GM19455 (cell line): ENCODE measurements at regions not wholly inside any gene's neighbourhood (a gene's known extent, or its start where the extent isn't known, plus 50 kb on each side); places are given as distances from the start of the nearest gene placed in this dataset.
"Not testable (repeated sequence)": the region's sequence is repeated elsewhere in the genome, so short reads cannot be mapped to it uniquely, and the experiment has no call there.

Experiments
- ATAC-seq: cut with Tn5 transposase; IDR thresholded peaks from one replicate; pipeline ENCODE4 v1.9.1; 2021; ENCODE audit not compliant: unreplicated experiment

DNA sequence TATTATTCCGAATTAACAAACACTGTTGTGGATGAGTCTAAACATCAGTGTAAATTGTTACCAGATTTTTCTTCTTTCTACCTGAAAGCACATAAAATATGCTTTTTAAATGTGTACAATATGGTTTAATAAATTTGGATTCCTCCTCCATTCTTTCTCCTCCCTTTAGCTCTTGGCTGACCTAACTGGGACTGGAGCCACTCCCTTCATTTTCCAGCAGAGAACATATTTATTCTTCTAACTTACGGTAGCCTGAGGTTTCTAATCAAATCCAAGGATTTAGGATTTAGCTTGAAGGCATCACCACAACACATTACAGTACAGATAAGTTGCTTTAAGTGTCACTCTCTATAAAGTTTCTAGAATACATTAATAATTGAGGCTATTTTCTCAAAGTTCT, 88.2 kb upstream of the SEMA3C start:
- no peak for ATAC-seq

DNA sequence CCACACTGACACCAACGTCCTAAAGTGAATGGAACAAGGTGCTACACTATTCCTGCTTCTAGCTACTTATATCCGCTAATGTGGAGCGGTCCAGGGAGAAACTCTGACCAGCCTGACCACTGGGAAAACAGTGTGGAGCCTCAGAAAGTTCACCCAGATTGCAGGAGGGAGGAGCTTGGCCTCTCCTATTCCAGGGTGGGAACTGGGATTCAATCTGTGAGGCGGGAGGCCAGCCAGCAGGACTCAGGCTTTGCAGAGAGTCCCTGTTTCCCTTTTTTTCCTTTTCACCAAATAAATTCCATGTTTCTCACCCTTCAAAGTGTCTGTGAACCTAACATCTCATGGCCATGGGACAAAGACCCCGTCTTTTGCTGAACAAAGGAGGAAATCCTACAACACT, 86.4 kb upstream of the SEMA3C start:
- no peak for ATAC-seq

DNA sequence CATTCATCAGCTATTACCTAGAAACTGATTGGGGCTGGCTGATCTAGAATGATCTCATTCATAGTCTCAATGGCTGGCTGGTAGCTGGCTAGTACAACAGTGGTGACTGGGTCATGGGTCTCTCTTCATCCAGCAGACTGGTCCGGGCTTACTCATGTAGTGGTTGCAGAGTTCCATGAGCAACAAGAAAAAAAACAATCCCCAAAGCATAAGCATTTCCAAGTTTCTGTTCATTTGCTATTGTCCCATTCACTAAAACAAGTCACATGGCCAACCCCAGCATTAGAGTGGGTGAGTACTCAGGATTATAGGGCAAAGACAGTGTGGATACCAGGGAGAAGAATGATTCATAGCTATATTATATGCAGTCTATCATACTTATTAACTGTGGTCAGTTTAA, 85.2 kb upstream of the SEMA3C start:
- no peak for ATAC-seq

DNA sequence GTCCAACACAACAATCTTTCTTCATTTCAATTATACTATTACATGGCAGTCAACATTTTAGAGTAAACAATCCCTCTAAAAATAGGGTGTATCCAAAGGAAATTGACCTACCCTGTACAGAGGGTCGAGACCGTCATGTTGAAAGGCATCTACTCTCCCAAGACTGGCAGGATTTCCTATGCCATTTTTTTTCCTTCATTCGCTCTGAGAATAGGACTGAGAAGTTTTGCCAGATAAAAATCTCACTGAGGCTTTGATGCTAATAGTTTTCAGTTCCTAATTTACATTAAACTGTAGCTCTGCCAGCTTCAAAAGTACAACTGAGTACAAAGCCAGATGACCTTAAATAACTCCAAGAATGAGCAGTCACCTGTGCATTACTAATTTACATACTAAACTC, 84.5 kb upstream of the SEMA3C start:
- ATAC-seq = no peak

DNA sequence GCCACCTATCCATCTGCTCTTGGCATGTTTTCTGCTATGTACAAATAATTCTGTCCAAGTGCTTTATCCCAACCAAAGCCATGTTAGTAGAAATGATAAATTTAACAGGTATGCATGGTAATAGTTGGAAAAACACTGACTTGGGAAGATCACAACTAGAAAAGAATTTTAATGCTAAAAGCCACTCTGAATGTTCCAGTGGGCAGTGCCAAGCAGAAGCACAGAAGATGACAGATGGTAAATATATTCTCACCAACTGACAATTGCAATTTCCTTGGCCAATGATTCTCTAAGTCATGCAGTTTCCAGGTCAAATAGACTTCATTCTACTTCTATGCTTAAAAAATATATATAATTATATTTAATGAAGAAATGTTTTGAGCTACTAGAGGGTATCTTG, 83.6 kb upstream of the SEMA3C start:
- ATAC-seq = no peak

DNA sequence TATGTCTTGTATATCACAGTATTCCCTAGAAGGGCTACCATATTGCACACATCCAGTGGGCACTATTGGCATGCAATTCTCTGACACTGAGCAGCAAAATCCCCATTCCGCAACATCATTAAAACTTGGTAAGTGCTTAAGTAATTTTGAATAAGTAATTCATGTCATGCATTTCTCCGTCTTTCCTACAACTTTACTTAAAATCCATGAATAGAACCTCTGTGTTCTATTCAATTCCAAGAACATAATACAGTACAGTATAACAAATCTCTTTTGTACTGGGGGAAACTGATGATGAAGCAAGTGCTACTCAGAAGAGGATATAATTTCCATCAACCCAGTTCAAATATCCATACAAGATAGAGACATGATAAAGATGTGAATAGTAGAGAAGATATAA, 80.9 kb upstream of the SEMA3C start:
- ATAC-seq = no peak

DNA sequence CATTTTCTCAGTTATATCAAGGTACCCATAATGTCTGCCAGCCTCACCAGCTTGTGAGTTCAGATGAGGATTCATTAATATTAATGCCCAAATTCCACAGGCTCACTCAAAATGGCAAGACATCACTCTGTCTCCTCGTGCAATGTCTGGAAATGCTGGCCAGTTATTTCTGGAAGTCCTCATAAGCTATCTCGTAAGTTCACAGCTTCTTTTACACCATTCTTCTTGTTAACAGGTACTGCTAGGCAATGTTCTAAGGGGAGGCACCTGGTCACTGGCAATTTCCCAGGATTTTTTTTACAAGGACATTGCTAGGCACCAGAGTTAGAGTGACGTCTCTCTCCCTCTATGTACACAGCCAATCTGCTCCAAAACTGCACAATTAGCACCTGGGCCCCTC, 80.2 kb upstream of the SEMA3C start:
- no peak for ATAC-seq

DNA sequence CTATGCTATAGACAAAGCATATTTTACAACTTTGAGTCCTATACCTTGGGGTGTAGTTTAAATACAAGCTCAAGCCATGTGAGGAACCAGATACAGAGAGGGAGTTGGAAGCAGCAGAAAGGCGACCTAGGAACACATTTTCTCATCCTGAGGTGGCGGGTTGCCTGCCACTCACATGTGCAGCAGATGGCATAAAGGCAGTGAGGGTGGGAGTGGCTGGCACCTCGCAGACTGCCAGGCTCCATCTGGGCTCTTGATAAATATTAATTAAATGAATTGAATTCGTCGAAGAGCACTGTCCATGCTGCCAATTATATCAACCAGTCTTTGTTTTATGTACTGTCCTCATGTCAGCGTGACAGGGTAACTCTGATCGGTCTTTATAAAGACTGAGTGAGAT, 79.0 kb upstream of the SEMA3C start:
- no peak for ATAC-seq

DNA sequence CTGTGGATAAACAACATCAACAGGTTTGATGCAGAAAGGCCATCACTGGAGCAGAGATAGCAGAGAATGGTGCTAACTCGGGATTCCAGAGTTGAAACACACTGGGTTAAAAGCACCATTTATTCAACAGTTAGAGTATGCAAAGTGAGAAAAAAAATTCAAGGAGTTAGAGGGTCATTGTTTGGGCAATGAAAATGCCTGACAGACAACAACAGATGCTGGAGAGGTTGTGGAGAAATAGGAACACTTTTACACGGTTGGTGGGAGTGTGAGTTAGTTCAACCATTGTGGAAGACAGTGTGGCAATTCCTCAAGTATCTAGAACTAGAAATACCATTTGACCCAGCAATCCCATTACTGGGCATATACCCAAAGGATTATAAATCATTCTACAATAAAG, 77.4 kb upstream of the SEMA3C start:
- ATAC-seq = not testable (repeated sequence)

DNA sequence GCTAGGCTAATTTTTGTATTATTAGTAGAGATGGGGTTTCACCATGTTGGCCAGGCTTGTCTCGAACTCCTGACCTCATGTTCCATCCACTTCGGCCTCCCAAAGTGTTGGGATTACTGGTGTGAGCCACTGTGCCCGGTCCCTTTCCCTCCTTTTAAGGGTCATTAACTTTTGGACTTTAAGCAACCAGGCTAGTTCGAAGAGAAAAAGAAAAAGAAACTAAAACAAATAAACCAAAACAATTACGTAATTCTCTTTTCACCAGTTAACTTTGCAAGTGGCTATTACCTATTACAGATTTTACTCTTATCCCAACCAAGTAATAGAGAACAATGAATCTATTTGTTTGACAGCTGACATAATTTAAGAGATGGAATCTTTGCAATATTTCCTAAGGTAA, 72.8 kb upstream of the SEMA3C start:
- ATAC-seq = no peak

DNA sequence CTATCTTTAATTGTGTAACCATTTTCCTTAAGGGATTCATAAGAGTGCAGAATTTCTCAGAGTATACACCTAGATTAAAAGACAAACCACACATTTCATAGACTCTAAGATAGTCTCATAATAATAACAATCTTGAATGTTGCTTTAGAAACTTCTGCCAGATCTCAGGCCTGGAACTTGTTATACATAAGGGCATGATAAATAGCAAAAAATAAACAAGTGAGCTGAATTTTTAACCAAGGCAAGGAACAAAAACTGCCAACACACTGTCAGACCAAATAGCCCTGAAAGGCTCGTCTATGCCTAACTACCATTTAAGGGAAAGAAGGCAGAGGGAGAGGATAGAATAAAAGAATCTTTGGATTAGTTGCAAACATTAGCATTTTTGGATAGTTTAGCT, 65.8 kb upstream of the SEMA3C start:
- no peak for ATAC-seq

DNA sequence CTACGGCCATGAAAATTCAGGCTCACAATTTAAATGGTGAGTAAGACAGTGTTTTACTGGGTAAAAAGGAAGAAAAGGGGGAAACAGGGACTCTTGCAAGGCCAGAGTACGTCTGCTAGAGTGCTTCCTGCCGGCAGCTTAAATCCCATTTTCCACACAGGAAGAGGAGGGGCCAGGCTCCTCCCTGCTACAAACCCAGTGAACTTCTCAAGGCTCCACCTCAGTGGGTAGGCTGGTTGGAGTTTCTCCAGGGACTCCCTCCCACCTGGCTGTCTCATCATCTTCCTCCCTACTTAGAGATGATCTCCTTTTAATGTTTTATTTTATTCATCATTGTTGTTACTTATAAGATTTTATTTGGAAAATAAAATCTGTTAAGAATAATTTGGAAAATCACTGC, 62.6 kb upstream of the SEMA3C start:
- no peak for ATAC-seq

DNA sequence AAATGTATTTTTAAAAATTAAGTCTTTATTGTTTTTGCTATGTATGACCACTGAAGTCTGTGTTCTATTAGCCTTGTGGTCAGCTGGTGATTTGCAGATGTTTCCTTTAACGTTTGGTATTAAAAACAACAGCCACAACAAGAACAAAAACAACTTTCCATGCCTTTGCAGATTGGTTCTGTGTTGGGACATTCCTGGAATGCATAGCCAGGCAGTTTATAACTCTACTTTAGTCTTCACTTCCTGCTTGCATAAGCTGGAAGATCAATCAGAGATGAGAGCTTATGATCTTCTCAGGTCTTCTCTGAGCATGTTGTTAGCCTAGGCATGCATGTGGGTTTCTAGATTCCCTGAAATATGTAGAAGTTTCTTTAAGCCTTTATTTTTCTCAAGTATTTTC, 58.9 kb upstream of the SEMA3C start:
- ATAC-seq = no peak

DNA sequence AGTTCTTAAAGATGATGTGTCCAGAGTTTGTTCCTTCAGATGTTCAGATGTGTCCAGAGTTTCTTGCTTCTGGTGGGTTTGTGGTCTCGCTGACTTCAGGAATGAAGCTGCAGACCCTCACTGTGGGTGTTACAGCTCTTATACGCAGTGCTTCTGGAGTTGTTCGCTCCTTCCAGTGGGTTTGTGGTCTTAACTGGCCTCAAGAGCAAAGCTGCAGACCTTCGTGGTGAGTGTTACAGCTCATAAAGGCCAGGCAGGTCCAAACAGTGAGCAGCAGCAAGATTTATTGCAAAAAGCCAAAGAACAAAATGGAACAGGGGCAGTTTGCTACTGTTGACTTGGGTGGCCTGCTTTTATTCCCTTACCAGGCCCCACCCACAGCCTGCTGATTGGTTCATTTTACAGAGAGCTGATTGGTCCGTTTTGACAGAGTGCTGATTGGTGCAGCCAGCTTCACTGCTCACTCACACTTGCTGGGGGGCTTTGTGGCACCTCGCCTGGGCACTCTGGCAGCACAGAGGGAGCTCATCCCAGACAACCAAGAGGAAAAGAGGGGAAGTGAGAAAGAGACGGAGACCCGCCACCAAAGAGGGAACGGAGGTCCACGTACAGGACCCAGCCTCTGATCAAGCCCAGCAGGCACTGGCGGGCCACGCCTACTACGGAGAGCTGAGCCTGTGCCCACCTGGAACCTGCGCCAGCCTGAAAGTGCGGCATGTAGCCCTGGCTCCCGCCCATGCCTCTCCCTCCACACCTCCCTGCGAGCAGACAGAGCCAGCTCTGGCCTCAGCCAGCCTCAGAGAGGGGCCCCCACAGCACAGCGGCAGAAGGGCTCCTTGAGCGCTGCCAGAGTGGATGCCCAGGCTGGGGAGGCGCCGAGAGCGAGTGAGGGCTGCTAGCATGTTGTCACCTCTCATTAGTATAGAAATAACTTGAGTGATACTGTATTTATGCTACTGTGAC, 55.8 kb upstream of the SEMA3C start:
- no peak for ATAC-seq

DNA sequence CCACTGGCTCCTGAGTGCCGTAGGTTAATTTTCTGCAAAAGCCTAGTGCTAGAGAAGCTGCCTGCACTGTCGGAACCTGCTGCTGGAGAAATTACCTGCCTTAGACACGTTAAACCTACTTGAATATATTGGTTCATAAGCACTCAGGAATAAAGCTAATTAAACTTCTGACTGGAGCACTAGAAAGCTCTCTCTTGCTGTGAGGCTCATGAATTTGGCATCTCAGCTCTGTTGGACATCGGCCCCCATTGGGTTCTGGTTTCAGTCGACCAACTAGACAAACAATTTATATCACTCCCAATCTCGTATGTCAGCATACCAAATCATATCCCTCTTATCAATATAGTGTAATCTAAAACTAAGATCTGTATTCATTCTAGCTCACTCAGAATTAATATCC, 52.4 kb upstream of the SEMA3C start:
- ATAC-seq = no peak
